RWPE1 (cell line): ENCODE measurements at regions not wholly inside any gene's neighbourhood (a gene's known extent, or its start where the extent isn't known, plus 50 kb on each side); places are given as distances from the start of the nearest gene placed in this dataset.

Experiments
- CTCF ChIA-PET: fragments of 350-600 bp; sonication (Branson Sonifier 250); formaldehyde crosslinking; extraction: SDS; loops from one replicate; lab custom pipeline; 2021; lab: Yijun Ruan, JAX
- POLR2A ChIA-PET: fragments of 400-600 bp; formaldehyde crosslinking; extraction: SDS; loops from one replicate; lab custom pipeline; 2020; ENCODE audit warnings: antibody characterized with exemption; ENCODE audit not compliant: low non-redundant PET; lab: Yijun Ruan, JAX
- DNase-seq: peaks from one replicate; pipeline ENCODE4 v3.0.0; 2012; ENCODE audit warnings: low spot score
- H3K27ac ChIP-seq: fragments of 450-650 bp; 2 replicates; pipeline ENCODE4 v1.5.1; 2017
- TF ChIP-seq, protein P1 (sequence below): fragments of 450-650 bp; conservative IDR thresholded peaks from 2 replicates; pipeline ENCODE4 v1.5.1; 2017; ENCODE audit warnings: low read depth, mild to moderate bottlenecking

GRCh38 chr10:112052166-112052565, 131.4 kb downstream of the GPAM start:
- DNase-seq = no peak
- ChIA-PET POLR2A (no interaction called here), CTCF (no interaction called here)
- no peak overlapping the region for H3K27ac ChIP-seq
- TF ChIP-seq, protein P1, sequence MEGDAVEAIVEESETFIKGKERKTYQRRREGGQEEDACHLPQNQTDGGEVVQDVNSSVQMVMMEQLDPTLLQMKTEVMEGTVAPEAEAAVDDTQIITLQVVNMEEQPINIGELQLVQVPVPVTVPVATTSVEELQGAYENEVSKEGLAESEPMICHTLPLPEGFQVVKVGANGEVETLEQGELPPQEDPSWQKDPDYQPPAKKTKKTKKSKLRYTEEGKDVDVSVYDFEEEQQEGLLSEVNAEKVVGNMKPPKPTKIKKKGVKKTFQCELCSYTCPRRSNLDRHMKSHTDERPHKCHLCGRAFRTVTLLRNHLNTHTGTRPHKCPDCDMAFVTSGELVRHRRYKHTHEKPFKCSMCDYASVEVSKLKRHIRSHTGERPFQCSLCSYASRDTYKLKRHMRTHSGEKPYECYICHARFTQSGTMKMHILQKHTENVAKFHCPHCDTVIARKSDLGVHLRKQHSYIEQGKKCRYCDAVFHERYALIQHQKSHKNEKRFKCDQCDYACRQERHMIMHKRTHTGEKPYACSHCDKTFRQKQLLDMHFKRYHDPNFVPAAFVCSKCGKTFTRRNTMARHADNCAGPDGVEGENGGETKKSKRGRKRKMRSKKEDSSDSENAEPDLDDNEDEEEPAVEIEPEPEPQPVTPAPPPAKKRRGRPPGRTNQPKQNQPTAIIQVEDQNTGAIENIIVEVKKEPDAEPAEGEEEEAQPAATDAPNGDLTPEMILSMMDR = no peak

- H3K27ac ChIP-seq = no peak overlapping the region
- ChIA-PET POLR2A (no interaction called here), CTCF (no interaction called here)
- TF ChIP-seq, protein P1 = no peak
- DNase-seq = no peak
Measured at GRCh38 chr10:112053895-112054294, 129.7 kb downstream of the GPAM start.

GRCh38 chr10:112054516-112054915, 129.0 kb downstream of the GPAM start:
- DNase-seq = no peak
- ChIA-PET CTCF (no interaction called here), POLR2A (no interaction called here)
- TF ChIP-seq, protein P1 = no peak
- no peak overlapping the region for H3K27ac ChIP-seq

DNA sequence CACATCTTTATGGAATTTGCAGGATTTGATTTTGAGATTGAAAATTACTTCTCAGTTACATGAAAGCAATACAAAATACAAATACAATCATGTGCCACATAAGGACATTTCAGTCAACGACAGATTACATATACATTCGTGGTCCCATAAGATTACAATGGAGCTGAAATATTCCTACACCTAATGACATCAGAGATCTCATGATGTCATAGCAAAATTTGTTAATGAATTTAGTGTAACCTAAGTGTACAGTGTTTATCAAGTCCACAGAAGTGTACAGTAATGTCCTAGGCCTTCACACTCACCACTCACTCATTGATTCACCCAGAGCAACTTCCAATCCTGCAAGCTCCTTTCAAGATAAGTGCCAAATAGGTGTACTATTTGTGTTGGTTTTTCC, 126.5 kb downstream of the GPAM start:
- ChIA-PET POLR2A (no interaction called here), CTCF (no interaction called here)
- TF ChIP-seq, protein P1 = no peak
- no peak for DNase-seq
- no peak overlapping the region for H3K27ac ChIP-seq

- CTCF ChIA-PET = no interaction called here
- no peak overlapping the region for H3K27ac ChIP-seq
- TF ChIP-seq, protein P1 = no peak
- DNase-seq = no peak
- POLR2A ChIA-PET = no interaction called here
Measured at GRCh38 chr10:112059220-112059619, 124.3 kb downstream of the GPAM start.

GRCh38 chr10:112071596-112072133, 111.9 kb downstream of the GPAM start:
- POLR2A ChIA-PET = no interaction called here
- peak; percentile 16 for DNase-seq
- CTCF ChIA-PET = no interaction called here
- H3K27ac ChIP-seq = no peak overlapping the region
- TF ChIP-seq, protein P1 = no peak
